ENCODE measurements at regions not wholly inside any gene's neighbourhood (a gene's known extent, or its start where the extent isn't known, plus 50 kb on each side); places are given as distances from the start of the nearest gene placed in this dataset.
"Not testable (repeated sequence)": the region's sequence is repeated elsewhere in the genome, so short reads cannot be mapped to it uniquely, and the experiment has no call there.

- DNase-seq, result no peak
Measured at GRCh38 chr1:99502400-99502799, 143.5 kb upstream of the PALMD start.

- no peak for DNase-seq
Measured at GRCh38 chr1:99503276-99503747, 142.6 kb upstream of the PALMD start.

- no peak for DNase-seq
Measured at GRCh38 chr1:99504287-99504686, 141.6 kb upstream of the PALMD start.

GRCh38 chr1:99506631-99507030 is 139.3 kb upstream of the PALMD start:
- no peak for DNase-seq

GRCh38 chr1:99507446-99507845 is 138.5 kb upstream of the PALMD start:
- DNase-seq, result not testable (repeated sequence)

- no peak for DNase-seq
Measured at GRCh38 chr1:99507906-99508732, 137.8 kb upstream of the PALMD start.

- not testable (repeated sequence) for DNase-seq
Measured at GRCh38 chr1:99508733-99509445, 137.0 kb upstream of the PALMD start.

- DNase-seq, result not testable (repeated sequence)
Measured at GRCh38 chr1:99514823-99515552, 130.9 kb upstream of the PALMD start.

GRCh38 chr1:99516141-99516540 is 129.8 kb upstream of the PALMD start:
- DNase-seq, result no peak

- no peak for DNase-seq
Measured at GRCh38 chr1:99520121-99520520, 125.8 kb upstream of the PALMD start.

- DNase-seq, result no peak
Measured at GRCh38 chr1:99525331-99525730, 120.6 kb upstream of the PALMD start.

- no peak for DNase-seq
Measured at GRCh38 chr1:99527078-99527477, 118.8 kb upstream of the PALMD start.

- no peak for DNase-seq
Measured at GRCh38 chr1:99527545-99527944, 118.4 kb upstream of the PALMD start.

GRCh38 chr1:99529002-99529401 is 116.9 kb upstream of the PALMD start:
- DNase-seq, result no peak

GRCh38 chr1:99531578-99532275 is 114.2 kb upstream of the PALMD start:
- DNase-seq, result no peak

GRCh38 chr1:99532276-99532580 is 113.7 kb upstream of the PALMD start:
- no peak for DNase-seq

GRCh38 chr1:99533909-99534637 is 111.8 kb upstream of the PALMD start:
- no peak for DNase-seq

- no peak for DNase-seq
Measured at GRCh38 chr1:99534638-99534930, 111.3 kb upstream of the PALMD start.

GRCh38 chr1:99535470-99536164 is 110.3 kb upstream of the PALMD start:
- no peak for DNase-seq

GRCh38 chr1:99537886-99538617 is 107.9 kb upstream of the PALMD start:
- DNase-seq, result no peak

GRCh38 chr1:99538618-99538956 is 107.3 kb upstream of the PALMD start:
- no peak for DNase-seq

All from CD4-positive, alpha-beta T cell treated with Interleukin-10 for 1 hour (primary cell).